Panc1 (cell line): ENCODE measurements at regions not wholly inside any gene's neighbourhood (a gene's known extent, or its start where the extent isn't known, plus 50 kb on each side); places are given as distances from the start of the nearest gene placed in this dataset.

Experiments used
- CTCF ChIP-seq: fragments of 450-650 bp; IDR thresholded peaks from 2 replicates; pipeline ENCODE4 v1.5.1; 2017; ENCODE audit warnings: mild to moderate bottlenecking
- POLR2AphosphoS5 ChIP-seq: IDR thresholded peaks from 2 replicates; pipeline ENCODE4 v1.6.1; 2012; ENCODE audit warnings: mild to moderate bottlenecking, low read depth, low read length, moderate library complexity
- REST ChIP-seq, 2 experiments: IDR thresholded peaks; 2 replicates each; pipeline ENCODE4 v1.6.1; 2011 to 2012; ENCODE audit warnings: low read depth in 2 of 2, control low read depth in 1 of 2, low read length in 1 of 2, mild to moderate bottlenecking in 1 of 2, moderate library complexity in 1 of 2; ENCODE audit not compliant: insufficient read depth in 1 of 2
- SIN3A ChIP-seq: IDR thresholded peaks from 2 replicates; pipeline ENCODE4 v1.6.1; 2012; ENCODE audit warnings: low read depth, mild to moderate bottlenecking, low read length, moderate library complexity, borderline replicate concordance; ENCODE audit not compliant: insufficient read depth

- TF ChIP-seq POLR2AphosphoS5 (no peak), CTCF (no peak), SIN3A (no peak), REST (IDR thresholded peaks at IDR 0.05; ENCODE audit: insufficient read depth in 1 of 2, low read depth in 2 of 2, low read length in 1 of 2) (no peak)
These were observed 267.2 kb downstream of the TMEM114 start for GRCh38 chr16:8323153-8323552.
